Adipocyte (in vitro differentiated cells): ENCODE measurements at regions not wholly inside any gene's neighbourhood (a gene's known extent, or its start where the extent isn't known, plus 50 kb on each side); places are given as distances from the start of the nearest gene placed in this dataset.
"Not testable (repeated sequence)": the region's sequence is repeated elsewhere in the genome, so short reads cannot be mapped to it uniquely, and the experiment has no call there.

Experiments used
- DNase-seq: peaks from one replicate; pipeline ENCODE4 v3.0.0-alpha.2; 2015; ENCODE audit warnings: low read depth
- H3K27me3 ChIP-seq: replicated peaks from 2 replicates; pipeline ENCODE4 v1.7.0; 2013; ENCODE audit warnings: mild to moderate bottlenecking, low read length, moderate library complexity; ENCODE audit not compliant: control insufficient read depth, insufficient read depth
- H3K36me3 ChIP-seq: 2 replicates; pipeline ENCODE4 v1.7.0; 2013; ENCODE audit warnings: low read length, mild to moderate bottlenecking, moderate library complexity; ENCODE audit not compliant: control insufficient read depth, insufficient read depth, severe bottlenecking
- H3K4me1 ChIP-seq: 2 replicates; pipeline ENCODE4 v1.7.0; 2013; ENCODE audit warnings: mild to moderate bottlenecking, low read length, moderate library complexity; ENCODE audit not compliant: control insufficient read depth, insufficient read depth
- H3K4me3 ChIP-seq: 2 replicates; pipeline ENCODE4 v1.7.0; 2013; ENCODE audit warnings: mild to moderate bottlenecking, low read length, moderate library complexity
- H3K9ac ChIP-seq: 2 replicates; pipeline ENCODE4 v1.7.0; 2013; ENCODE audit warnings: mild to moderate bottlenecking, low read length, moderate library complexity
- H3K9me3 ChIP-seq: 2 replicates; pipeline ENCODE4 v1.7.0; 2013; ENCODE audit warnings: mild to moderate bottlenecking, low read length, moderate library complexity; ENCODE audit not compliant: control insufficient read depth

DNA sequence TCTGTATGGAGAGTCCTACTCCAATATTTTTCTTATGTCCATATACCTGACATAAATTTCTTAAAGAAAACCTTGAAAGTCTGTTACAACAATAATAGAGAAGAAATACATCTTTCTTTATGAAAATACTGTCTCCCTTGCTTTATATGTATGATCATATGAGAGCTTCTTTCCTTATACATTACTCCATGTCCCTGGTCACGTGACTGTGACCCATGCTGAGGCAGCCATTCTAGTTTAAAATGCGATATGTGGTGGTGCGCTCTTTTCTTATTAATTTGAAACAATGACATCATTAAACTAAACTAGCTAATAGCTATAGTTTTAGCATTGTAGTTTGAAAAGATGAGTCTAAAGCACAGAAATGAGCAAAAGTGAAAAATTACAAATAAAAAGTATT, 1120.3 kb upstream of the PRR20A start:
- H3K27me3 ChIP-seq = no peaks in the 10 kb centered on the region
- no peak overlapping the region for H3K4me3 ChIP-seq
- peaks cover 11% of the 10 kb centered on the region for H3K9me3 ChIP-seq
- H3K9ac ChIP-seq = no peak overlapping the region
- H3K4me1 ChIP-seq = no peaks in the 10 kb centered on the region
- no peaks in the 10 kb centered on the region for H3K36me3 ChIP-seq
- no peak for DNase-seq

DNA sequence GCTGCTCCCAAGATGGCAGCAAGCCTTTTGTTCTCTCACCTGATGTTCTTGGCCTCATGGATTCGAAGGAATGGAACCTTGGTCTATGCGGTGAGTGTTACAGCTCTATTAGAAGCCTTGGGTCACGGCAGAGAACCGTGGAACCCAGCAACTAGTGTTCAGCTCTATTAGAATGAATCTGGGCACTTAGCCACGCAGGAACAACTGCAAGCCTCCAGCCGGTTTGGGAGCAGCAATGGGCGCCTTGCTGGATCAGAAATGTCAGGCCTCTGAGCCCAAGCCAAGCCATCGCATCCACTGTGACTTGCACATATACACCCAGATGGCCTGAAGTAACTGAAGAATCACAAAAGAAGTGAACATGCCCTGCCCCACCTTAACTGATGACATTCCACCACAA, 1100.7 kb upstream of the PRR20A start:
- Histone ChIP-seq H3K4me3 (no peak overlapping the region), H3K27me3 (no peaks in the 10 kb centered on the region), H3K4me1 (no peaks in the 10 kb centered on the region), H3K36me3 (no peaks in the 10 kb centered on the region), H3K9ac (no peak overlapping the region), H3K9me3 (no peaks in the 10 kb centered on the region)
- DNase-seq = no peak

DNA sequence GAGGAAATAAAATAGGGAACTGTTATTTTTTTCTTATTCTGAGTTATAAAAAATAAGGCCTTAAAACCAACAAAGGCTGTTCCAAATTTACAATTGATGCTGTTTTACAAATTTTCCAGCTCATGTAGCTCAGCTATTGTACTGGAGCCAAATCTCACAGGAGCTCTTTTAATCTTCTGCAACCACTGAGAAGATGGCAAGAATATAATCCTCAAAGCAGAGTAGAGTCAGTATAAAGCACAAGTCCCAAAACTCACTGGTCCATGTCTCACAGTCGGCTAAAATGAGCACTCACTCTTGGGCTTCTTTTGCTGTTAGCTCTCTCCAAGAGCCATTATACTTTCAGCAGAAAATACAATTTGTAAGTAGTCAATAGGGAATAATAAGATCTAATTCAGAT, 1074.4 kb upstream of the PRR20A start:
- Histone ChIP-seq H3K4me1 (no peaks in the 10 kb centered on the region), H3K9ac (no peak overlapping the region), H3K36me3 (no peaks in the 10 kb centered on the region), H3K9me3 (no peaks in the 10 kb centered on the region), H3K4me3 (no peak overlapping the region), H3K27me3 (no peaks in the 10 kb centered on the region)
- no peak for DNase-seq

DNA sequence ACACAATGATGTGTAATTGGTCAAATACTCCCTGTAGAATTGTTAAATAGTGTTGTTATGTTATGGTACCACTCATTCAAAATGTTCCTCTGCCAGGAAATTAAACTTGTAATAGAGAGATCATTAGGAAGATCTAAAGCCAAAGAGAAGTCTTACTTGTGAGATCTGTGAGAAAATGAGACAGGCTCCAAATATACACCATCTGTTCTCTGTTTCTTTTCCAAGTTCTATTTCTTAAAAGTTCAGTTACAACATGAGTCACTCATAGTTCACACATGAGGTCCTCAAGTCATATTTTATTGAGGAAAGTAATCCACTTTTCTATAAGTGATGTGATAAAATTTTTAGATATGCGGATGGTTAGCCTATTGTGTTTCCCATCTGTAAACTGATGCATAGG, 1038.1 kb upstream of the PRR20A start:
- DNase-seq = no peak
- Histone ChIP-seq H3K9ac (no peak overlapping the region), H3K4me3 (no peak overlapping the region), H3K4me1 (no peaks in the 10 kb centered on the region), H3K27me3 (no peaks in the 10 kb centered on the region), H3K9me3 (no peaks in the 10 kb centered on the region), H3K36me3 (no peaks in the 10 kb centered on the region)

DNA sequence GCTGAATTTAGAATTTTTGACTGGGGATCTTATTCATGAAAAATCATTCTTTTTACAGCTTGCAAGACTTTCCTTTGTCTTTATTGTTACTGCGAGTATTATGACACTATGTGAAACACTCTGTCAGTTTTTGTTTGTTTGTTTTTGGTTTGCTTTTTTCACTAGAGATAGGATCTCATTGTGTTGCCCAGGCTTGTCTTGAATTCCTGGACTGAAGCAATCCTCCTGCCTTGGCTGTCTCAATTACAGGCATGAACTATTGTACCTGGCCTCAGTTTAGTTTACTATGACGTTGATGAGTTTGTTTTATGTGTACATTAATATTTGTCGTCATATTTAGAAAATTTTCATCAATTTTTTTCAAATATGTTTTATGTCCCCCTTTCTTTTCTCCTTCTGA, 1030.0 kb upstream of the PRR20A start:
- Histone ChIP-seq H3K9ac (no peak overlapping the region), H3K9me3 (no peaks in the 10 kb centered on the region), H3K4me3 (no peak overlapping the region), H3K27me3 (no peaks in the 10 kb centered on the region), H3K4me1 (no peaks in the 10 kb centered on the region), H3K36me3 (no peaks in the 10 kb centered on the region)
- no peak for DNase-seq

DNA sequence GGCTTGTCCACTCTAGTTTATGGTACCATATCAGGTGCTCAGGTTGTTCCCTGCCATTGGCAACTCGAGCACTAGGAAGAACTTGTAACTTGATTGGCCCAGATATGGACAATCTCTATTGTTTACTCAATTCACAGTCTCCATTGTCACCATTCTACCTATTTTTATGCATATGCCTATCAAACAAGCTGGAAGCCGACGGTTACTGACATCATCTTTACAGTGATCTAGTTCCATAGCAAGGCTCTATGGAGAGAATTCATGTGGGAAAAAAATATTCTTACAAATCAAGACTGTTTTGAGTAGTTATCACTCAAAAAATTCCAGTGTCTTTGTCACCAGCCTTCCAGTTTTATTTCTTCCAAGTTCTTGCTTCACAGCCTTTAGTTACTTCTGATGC, 1006.2 kb upstream of the PRR20A start:
- Histone ChIP-seq H3K4me1 (no peaks in the 10 kb centered on the region), H3K9ac (no peak overlapping the region), H3K27me3 (no peaks in the 10 kb centered on the region), H3K9me3 (no peaks in the 10 kb centered on the region), H3K4me3 (no peak overlapping the region), H3K36me3 (no peaks in the 10 kb centered on the region)
- DNase-seq = no peak

DNA sequence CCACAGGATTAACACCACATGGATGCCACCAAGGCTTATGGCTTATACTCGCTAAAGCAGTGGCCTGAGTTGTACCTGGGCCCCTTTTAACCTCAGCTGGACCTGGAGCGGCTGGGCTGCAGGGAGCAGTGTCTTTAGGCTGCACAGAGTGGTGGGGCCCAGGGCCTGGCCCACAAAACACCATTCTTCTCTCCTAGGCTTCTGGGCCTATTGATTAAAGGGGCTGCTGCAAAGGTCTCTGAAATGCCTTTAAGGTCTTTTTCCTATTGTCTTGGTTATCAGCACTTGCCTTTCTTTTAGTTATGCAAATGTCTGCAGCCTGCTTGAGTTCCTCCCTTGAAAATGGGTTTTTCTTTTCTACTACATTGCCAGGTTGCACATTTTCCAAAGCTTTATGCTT, 973.9 kb upstream of the PRR20A start:
- Histone ChIP-seq H3K4me1 (no peaks in the 10 kb centered on the region), H3K9me3 (no peaks in the 10 kb centered on the region), H3K9ac (no peak overlapping the region), H3K36me3 (no peaks in the 10 kb centered on the region), H3K4me3 (no peak overlapping the region), H3K27me3 (no peaks in the 10 kb centered on the region)
- DNase-seq = no peak

DNA sequence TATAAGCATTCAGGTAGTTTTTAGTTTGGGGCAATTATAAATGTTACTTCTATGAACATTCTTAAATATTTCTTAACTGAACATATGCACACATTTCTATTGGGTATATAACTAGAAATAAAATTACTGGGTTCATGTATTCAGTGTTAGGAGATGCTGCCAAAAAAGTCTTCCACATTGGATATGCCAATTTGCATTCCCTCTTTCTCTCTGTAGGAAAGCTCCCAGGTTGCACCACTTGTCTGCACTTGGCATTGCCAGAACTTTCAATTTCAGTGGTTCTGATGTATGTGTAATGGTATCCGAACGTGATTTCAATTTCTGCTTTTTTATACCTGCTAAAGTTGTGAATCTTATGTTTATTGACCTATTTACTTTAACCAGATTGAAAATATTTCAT, 972.1 kb upstream of the PRR20A start:
- Histone ChIP-seq H3K9ac (no peak overlapping the region), H3K36me3 (no peaks in the 10 kb centered on the region), H3K27me3 (no peaks in the 10 kb centered on the region), H3K4me1 (no peaks in the 10 kb centered on the region), H3K4me3 (no peak overlapping the region), H3K9me3 (no peaks in the 10 kb centered on the region)
- no peak for DNase-seq

DNA sequence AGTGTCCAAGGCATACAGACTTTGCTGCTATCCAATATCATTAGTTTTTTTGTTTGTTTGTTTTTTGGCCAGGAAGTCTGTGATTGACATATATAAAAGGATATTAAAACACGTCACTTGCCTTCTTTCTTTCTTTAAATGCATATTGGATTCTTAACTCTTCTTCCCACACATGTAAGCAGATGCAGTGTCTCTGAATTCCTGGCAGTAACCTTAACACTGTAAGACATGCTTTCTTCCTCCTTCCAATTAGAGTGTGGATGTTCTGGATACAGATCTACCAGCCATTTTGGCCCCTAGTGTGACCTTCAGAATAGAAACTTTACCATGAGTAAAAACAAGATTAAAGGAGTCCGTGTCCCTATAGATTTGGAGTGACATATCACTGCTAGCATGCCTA, 967.4 kb upstream of the PRR20A start:
- Histone ChIP-seq H3K4me3 (no peak overlapping the region), H3K9ac (no peak overlapping the region), H3K27me3 (no peaks in the 10 kb centered on the region), H3K4me1 (no peaks in the 10 kb centered on the region), H3K9me3 (no peaks in the 10 kb centered on the region), H3K36me3 (no peaks in the 10 kb centered on the region)
- DNase-seq = no peak

DNA sequence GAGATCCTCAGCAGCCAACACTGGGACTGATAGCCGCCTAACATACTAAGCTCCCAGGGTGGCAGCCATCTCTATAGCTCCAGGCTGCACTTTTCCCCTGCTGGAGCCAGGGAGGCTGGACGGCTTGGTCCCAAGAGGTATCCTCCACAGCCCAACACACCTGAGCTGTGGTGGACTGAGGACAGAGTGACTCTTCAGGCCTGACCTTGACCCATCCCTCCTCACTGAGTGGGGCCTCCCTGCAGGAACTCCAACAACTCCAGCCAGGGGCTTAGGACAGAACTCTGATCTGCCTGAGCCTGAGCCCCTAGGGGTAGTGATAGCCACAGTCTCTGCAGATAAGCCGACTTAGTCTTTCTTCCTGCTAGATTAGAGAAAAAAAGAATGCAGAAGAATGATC, 958.1 kb upstream of the PRR20A start:
- Histone ChIP-seq H3K9me3 (peaks cover 8% of the 10 kb centered on the region), H3K36me3 (no peaks in the 10 kb centered on the region), H3K4me3 (no peak overlapping the region), H3K27me3 (no peaks in the 10 kb centered on the region), H3K4me1 (no peaks in the 10 kb centered on the region), H3K9ac (no peak overlapping the region)
- DNase-seq = no peak

DNA sequence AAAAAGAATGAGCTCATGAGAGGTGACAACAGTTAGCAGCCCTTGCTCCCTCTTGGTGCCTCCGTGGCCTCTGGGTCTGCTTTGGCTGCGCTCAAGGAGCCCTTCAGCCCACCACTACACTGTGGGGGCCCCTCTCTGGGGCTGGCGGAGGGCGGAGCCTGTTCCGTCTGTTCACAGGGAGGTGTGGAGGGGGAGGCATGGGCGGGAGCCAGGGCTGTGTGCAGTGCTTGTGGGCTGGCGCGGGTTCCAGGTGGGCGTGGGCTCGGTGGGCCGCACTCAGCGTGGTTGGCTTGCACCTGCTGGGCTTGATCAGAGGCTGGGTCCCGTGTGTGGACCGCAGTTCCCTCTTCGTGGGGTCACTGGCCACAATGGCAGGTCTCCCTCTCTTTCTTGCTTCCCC, 953.4 kb upstream of the PRR20A start:
- no peaks in the 10 kb centered on the region for H3K4me1 ChIP-seq
- no peak for DNase-seq
- H3K4me3 ChIP-seq = no peak overlapping the region
- no peaks in the 10 kb centered on the region for H3K9me3 ChIP-seq
- H3K9ac ChIP-seq = no peak overlapping the region
- H3K27me3 ChIP-seq = no peaks in the 10 kb centered on the region
- no peaks in the 10 kb centered on the region for H3K36me3 ChIP-seq

DNA sequence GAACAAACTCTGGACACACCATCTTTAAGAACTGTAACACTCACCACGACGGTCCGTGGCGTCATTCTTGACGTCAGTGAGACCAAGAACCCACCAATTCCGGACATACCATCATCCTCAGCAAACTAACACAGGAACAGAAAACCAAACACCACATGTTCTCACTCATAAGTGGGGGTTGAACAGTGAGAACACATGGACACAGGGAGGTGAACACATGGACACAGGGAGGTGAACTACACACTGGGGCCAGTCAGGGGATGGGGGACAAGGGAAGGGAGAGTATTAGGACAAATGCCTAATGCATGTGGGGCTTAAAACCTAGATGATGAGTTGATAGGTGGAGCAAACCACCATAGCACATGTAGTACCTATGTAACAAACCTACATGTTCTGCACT, 952.1 kb upstream of the PRR20A start:
- H3K27me3 ChIP-seq, H3K9ac ChIP-seq, H3K4me1 ChIP-seq, DNase-seq, H3K9me3 ChIP-seq, H3K36me3 ChIP-seq, H3K4me3 ChIP-seq: not testable (repeated sequence)
